CD4-positive, alpha-beta T cell (primary cell): ENCODE measurements at regions not wholly inside any gene's neighbourhood (a gene's known extent, or its start where the extent isn't known, plus 50 kb on each side); places are given as distances from the start of the nearest gene placed in this dataset.
"Not testable (repeated sequence)": the region's sequence is repeated elsewhere in the genome, so short reads cannot be mapped to it uniquely, and the experiment has no call there.

Experiments
- ATAC-seq: fragments of 200-7000 bp; cut with Tn5 transposase; one replicate; pipeline ENCODE4 v1.10.0; 2022; ENCODE audit warnings: mild to moderate bottlenecking; ENCODE audit not compliant: poor library complexity
- CTCF ChIA-PET: fragments of 350-600 bp; sonication (Branson Sonifier 250); formaldehyde crosslinking; loops from one replicate; lab custom pipeline; 2021; ENCODE audit warnings: antibody characterized with exemption, inconsistent platforms; lab: Charles Lee
- POLR2A ChIA-PET: fragments of 350-600 bp; sonication (Branson Sonifier 250); formaldehyde crosslinking; loops from one replicate; lab custom pipeline; 2021; ENCODE audit warnings: antibody characterized with exemption, inconsistent platforms; lab: Charles Lee
- DNase-seq, 14 experiments: peaks; one replicate each; pipeline ENCODE4 v3.0.0-alpha.2; 2013 to 2020; ENCODE audit warnings: mixed read lengths in 2 of 14
- H3K27ac ChIP-seq, 2 donors: one replicate each; pipeline versions ENCODE4 v1.5.1 to v1.7.0; 2013; ENCODE audit warnings: low read length in 2 of 2, low read depth in 1 of 2, mild to moderate bottlenecking in 1 of 2
- H3K27me3 ChIP-seq, 2 experiments: 1 replicate in 1 of 2; 2 replicates in 1 of 2; pipeline versions ENCODE4 v1.6.1 to v1.7.0; 2013; ENCODE audit warnings: low read length in 2 of 2, control low read depth in 1 of 2, mild to moderate bottlenecking in 1 of 2, moderate library complexity in 1 of 2; ENCODE audit not compliant: insufficient read depth in 2 of 2, control insufficient read depth in 1 of 2
- H3K36me3 ChIP-seq: one replicate; pipeline ENCODE4 v1.6.1; 2013; ENCODE audit warnings: low read length, control low read depth; ENCODE audit not compliant: insufficient read depth
- H3K4me1 ChIP-seq: one replicate; pipeline ENCODE4 v1.6.1; 2013; ENCODE audit warnings: low read length, control low read depth; ENCODE audit not compliant: insufficient read depth
- H3K4me3 ChIP-seq: one replicate; pipeline ENCODE4 v1.5.1; 2013; ENCODE audit warnings: mild to moderate bottlenecking, low read length, moderate library complexity
- H3K9me3 ChIP-seq, 2 experiments: 1 replicate in 1 of 2; 2 replicates in 1 of 2; pipeline versions ENCODE4 v1.6.1 to v1.7.0; 2013; ENCODE audit warnings: low read length in 2 of 2, mild to moderate bottlenecking in 2 of 2, control low read depth in 1 of 2, moderate library complexity in 1 of 2; ENCODE audit not compliant: control insufficient read depth in 1 of 2, insufficient read depth in 1 of 2
- H3K27ac Mint-ChIP-seq: one replicate; pipeline ENCODE4 v1.8.0; 2020; ENCODE audit warnings: mixed read lengths
- H3K27me3 Mint-ChIP-seq: one replicate; pipeline ENCODE4 v1.8.0; 2021; ENCODE audit warnings: mixed read lengths
- H3K36me3 Mint-ChIP-seq: one replicate; pipeline ENCODE4 v1.8.0; 2021; ENCODE audit warnings: low read depth, mixed read lengths
- H3K4me1 Mint-ChIP-seq: one replicate; pipeline ENCODE4 v1.8.0; 2021; ENCODE audit warnings: low read depth, mixed read lengths
- H3K4me3 Mint-ChIP-seq: one replicate; pipeline ENCODE4 v1.8.0; 2020; ENCODE audit warnings: mild to moderate bottlenecking, mixed read lengths
- H3K9me3 Mint-ChIP-seq: one replicate; pipeline ENCODE4 v1.8.0; 2020; ENCODE audit warnings: mixed read lengths
- CTCF ChIP-seq: fragments of 200-600 bp; IDR thresholded peaks from one replicate; pipeline ENCODE4 v1.8.0; 2022; ENCODE audit warnings: antibody characterized with exemption, mild to moderate bottlenecking
- intact Hi-C, 2 experiments: fragments of 100-400 bp; cut with DNase I in 1 of 2; cut with micrococcal nuclease in 1 of 2; formaldehyde crosslinking; loops; one replicate each; pipeline versions ENCODE4 v1.15.1 to v1.9.0; 2023 to 2025; cut with DNase I, micrococcal nuclease

GRCh38 chr7:149680331-149681025 is 92.9 kb downstream of the ZNF467 start:
- ChIA-PET CTCF (no interaction called here), POLR2A (no interaction called here)
- ATAC-seq (no peak), DNase-seq (no peak)
- H3K36me3 ChIP-seq: no peaks in the 10 kb centered on the region
- no peaks in the 10 kb centered on the region for H3K4me1 ChIP-seq
- H3K27me3 Mint-ChIP-seq: peaks cover 80% of the 10 kb centered on the region
- no peak for TF ChIP-seq CTCF
- H3K4me3 Mint-ChIP-seq: no peak overlapping the region
- H3K9me3 ChIP-seq: peaks cover 0 to 7% of the 10 kb centered on the region in 2 experiments
- peaks cover 10 to 11% of the 10 kb centered on the region in 2 experiments for H3K27me3 ChIP-seq
- intact Hi-C loops: no loop called here
- H3K9me3 Mint-ChIP-seq: no peaks in the 10 kb centered on the region
- no peaks in the 10 kb centered on the region for H3K36me3 Mint-ChIP-seq
- H3K4me3 ChIP-seq: no peak overlapping the region
- H3K27ac ChIP-seq: no peak overlapping the region
- no peaks in the 10 kb centered on the region for H3K4me1 Mint-ChIP-seq
- no peak overlapping the region for H3K27ac Mint-ChIP-seq

- H3K4me1 Mint-ChIP-seq, H3K27ac ChIP-seq, CTCF ChIA-PET, H3K4me1 ChIP-seq, ATAC-seq, H3K36me3 ChIP-seq, intact Hi-C loops, H3K9me3 ChIP-seq, H3K4me3 Mint-ChIP-seq, H3K9me3 Mint-ChIP-seq, DNase-seq, H3K4me3 ChIP-seq, H3K27ac Mint-ChIP-seq, POLR2A ChIA-PET, H3K36me3 Mint-ChIP-seq: not testable (repeated sequence)
- H3K27me3 Mint-ChIP-seq: peaks cover 79% of the 10 kb centered on the region
- peaks cover 13 to 36% of the 10 kb centered on the region in 2 experiments for H3K27me3 ChIP-seq
Measured at GRCh38 chr7:149674728-149675385, 98.5 kb downstream of the ZNF467 start.

GRCh38 chr7:149673006-149673405 is 100.4 kb downstream of the ZNF467 start:
- ChIA-PET POLR2A (no interaction called here), CTCF (no interaction called here)
- Mint-ChIP-seq H3K4me3 (no peak overlapping the region), H3K27ac (no peak overlapping the region), H3K36me3 (no peaks in the 10 kb centered on the region), H3K9me3 (no peaks in the 10 kb centered on the region), H3K27me3 (peaks cover 73% of the 10 kb centered on the region), H3K4me1 (no peaks in the 10 kb centered on the region)
- intact Hi-C loops: no loop called here
- Histone ChIP-seq H3K27ac (no peak overlapping the region), H3K36me3 (no peaks in the 10 kb centered on the region), H3K4me3 (no peak overlapping the region), H3K27me3 (peaks cover 11 to 34% of the 10 kb centered on the region in 2 experiments), H3K9me3 (peaks cover 0 to 7% of the 10 kb centered on the region in 2 experiments), H3K4me1 (no peaks in the 10 kb centered on the region)
- no peak for TF ChIP-seq CTCF
- ATAC-seq (no peak), DNase-seq (no peak)
